ENCODE measurements at regions not wholly inside any gene's neighbourhood (a gene's known extent, or its start where the extent isn't known, plus 50 kb on each side); places are given as distances from the start of the nearest gene placed in this dataset.

GRCh38 chr5:159416438-159416837 lies 86.2 kb upstream of the IL12B start:
- TF ChIP-seq CTCF (IDR thresholded peaks at IDR 0.05; ENCODE audit: control insufficient read depth, insufficient read depth, low read depth, low read length, missing control alignments): no peak
- DNase-seq (ENCODE audit: low read depth): no peak
- H3K4me3 ChIP-seq (ENCODE audit: control insufficient read depth, low read depth, low read length): no peak overlapping the region

- no peak for TF ChIP-seq CTCF (IDR thresholded peaks at IDR 0.05; ENCODE audit: control insufficient read depth, insufficient read depth, low read depth, low read length, missing control alignments)
- no peak for DNase-seq (ENCODE audit: low read depth)
- no peak overlapping the region for H3K4me3 ChIP-seq (ENCODE audit: control insufficient read depth, low read depth, low read length)
These were observed 86.9 kb upstream of the IL12B start for GRCh38 chr5:159417170-159417569.

- no peak overlapping the region for H3K4me3 ChIP-seq (ENCODE audit: control insufficient read depth, low read depth, low read length)
- TF ChIP-seq CTCF (IDR thresholded peaks at IDR 0.05; ENCODE audit: control insufficient read depth, insufficient read depth, low read depth, low read length, missing control alignments): no peak
- DNase-seq (ENCODE audit: low read depth): no peak
These were observed 89.3 kb upstream of the IL12B start for GRCh38 chr5:159419576-159419975.

GRCh38 chr5:159420940-159421339 lies 90.7 kb upstream of the IL12B start:
- TF ChIP-seq CTCF (IDR thresholded peaks at IDR 0.05; ENCODE audit: control insufficient read depth, insufficient read depth, low read depth, low read length, missing control alignments): no peak
- H3K4me3 ChIP-seq (ENCODE audit: control insufficient read depth, low read depth, low read length): no peak overlapping the region
- no peak for DNase-seq (ENCODE audit: low read depth)

GRCh38 chr5:159422361-159422760 lies 92.1 kb upstream of the IL12B start:
- DNase-seq (ENCODE audit: low read depth): no peak

GRCh38 chr5:159422910-159423309 lies 92.6 kb upstream of the IL12B start:
- DNase-seq (ENCODE audit: low read depth): no peak
- no peak overlapping the region for H3K4me3 ChIP-seq (ENCODE audit: control insufficient read depth, low read depth, low read length)
- TF ChIP-seq CTCF (IDR thresholded peaks at IDR 0.05; ENCODE audit: control insufficient read depth, insufficient read depth, low read depth, low read length, missing control alignments): no peak

More at GRCh38 chr5:159422361-159422760, 92.1 kb upstream of the IL12B start:
- no peak for TF ChIP-seq CTCF (IDR thresholded peaks at IDR 0.05; ENCODE audit: control insufficient read depth, insufficient read depth, low read depth, low read length, missing control alignments)
- H3K4me3 ChIP-seq (ENCODE audit: control insufficient read depth, low read depth, low read length): no peak overlapping the region

- DNase-seq (ENCODE audit: low read depth): no peak
These were observed 93.8 kb upstream of the IL12B start for GRCh38 chr5:159424123-159424522.

More at GRCh38 chr5:159424123-159424522, 93.8 kb upstream of the IL12B start:
- H3K4me3 ChIP-seq (ENCODE audit: control insufficient read depth, low read depth, low read length): no peak overlapping the region
- no peak for TF ChIP-seq CTCF (IDR thresholded peaks at IDR 0.05; ENCODE audit: control insufficient read depth, insufficient read depth, low read depth, low read length, missing control alignments)
